ENCODE measurements at regions not wholly inside any gene's neighbourhood (a gene's known extent, or its start where the extent isn't known, plus 50 kb on each side); places are given as distances from the start of the nearest gene placed in this dataset.

GRCh38 chr6:86832686-86833085, 104.6 kb upstream of the HTR1E start:
- no peak overlapping the region for H3K4me2 ChIP-seq (ENCODE audit: low read length)
- no peak overlapping the region for H3K27ac ChIP-seq (ENCODE audit: low read depth, low read length, poor library complexity, severe bottlenecking)
- TF ChIP-seq EZH2phosphoT487 (IDR thresholded peaks at IDR 0.05; ENCODE audit: borderline replicate concordance, low read depth, low read length) (no peak), CTCF (conservative IDR thresholded peaks at IDR 0.05; ENCODE audit: low read length) (no peak)
- no peaks in the 10 kb centered on the region for H3K79me2 ChIP-seq (ENCODE audit: insufficient read depth, low read depth, low read length)
- no peaks in the 10 kb centered on the region for H4K20me1 ChIP-seq (ENCODE audit: insufficient read depth, low read length)
- H3K4me1 ChIP-seq (ENCODE audit: insufficient read depth, low read length, poor library complexity, severe bottlenecking) = no peaks in the 10 kb centered on the region
- DNase-seq (ENCODE audit: low spot score) = no peak
- no peak overlapping the region for H2AFZ ChIP-seq (ENCODE audit: low read length)
- H3K4me3 ChIP-seq (ENCODE audit: low read depth, low read length, poor library complexity, severe bottlenecking) = no peak overlapping the region
- POLR2A ChIA-PET = interaction anchor here (0.6 kb wide), 1 partner anchor 1140 kb away, joined by 3 read pairs; no protein-coding TSS in a partner anchor
- no peaks in the 10 kb centered on the region for H3K9me2 ChIP-seq (ENCODE audit: insufficient read depth, low read length)
- BruUV-seq (replicated peaks) = no TSS peak
- H3K36me3 ChIP-seq (ENCODE audit: insufficient read depth, low read length) = no peaks in the 10 kb centered on the region
- intact Hi-C loops (cut with micrococcal nuclease; ENCODE audit: unreplicated experiment) = no loop called here
- CTCF ChIA-PET (ENCODE audit: unreplicated experiment) = no interaction called here
- no peaks in the 10 kb centered on the region for H3K9me3 ChIP-seq (ENCODE audit: low read length)

GRCh38 chr6:86825436-86825835, 111.9 kb upstream of the HTR1E start:
- H2AFZ ChIP-seq (ENCODE audit: low read length) = no peak overlapping the region
- no peaks in the 10 kb centered on the region for H3K79me2 ChIP-seq (ENCODE audit: insufficient read depth, low read depth, low read length)
- no peak overlapping the region for H3K4me3 ChIP-seq (ENCODE audit: low read depth, low read length, poor library complexity, severe bottlenecking)
- no peaks in the 10 kb centered on the region for H4K20me1 ChIP-seq (ENCODE audit: insufficient read depth, low read length)
- intact Hi-C loops (cut with micrococcal nuclease; ENCODE audit: unreplicated experiment) = no loop called here
- H3K4me2 ChIP-seq (ENCODE audit: low read length) = no peak overlapping the region
- TF ChIP-seq CTCF (conservative IDR thresholded peaks at IDR 0.05; ENCODE audit: low read length) = no peak
- TF ChIP-seq EZH2phosphoT487 (IDR thresholded peaks at IDR 0.05; ENCODE audit: borderline replicate concordance, low read depth, low read length) = no peak
- no TSS peak for BruUV-seq (replicated peaks)
- no peak for DNase-seq (ENCODE audit: low spot score)
- POLR2A ChIA-PET = interaction anchor here (0.6 to 1.4 kb wide), 4 partner anchors 13 to 496 kb away, joined by 3 to 5 read pairs (median 4); no protein-coding TSS in a partner anchor
- no peak overlapping the region for H3K27ac ChIP-seq (ENCODE audit: low read depth, low read length, poor library complexity, severe bottlenecking)
- no peaks in the 10 kb centered on the region for H3K36me3 ChIP-seq (ENCODE audit: insufficient read depth, low read length)
- no peaks in the 10 kb centered on the region for H3K9me3 ChIP-seq (ENCODE audit: low read length)
- CTCF ChIA-PET (ENCODE audit: unreplicated experiment) = no interaction called here
- H3K4me1 ChIP-seq (ENCODE audit: insufficient read depth, low read length, poor library complexity, severe bottlenecking) = no peaks in the 10 kb centered on the region
- H3K9me2 ChIP-seq (ENCODE audit: insufficient read depth, low read length) = no peaks in the 10 kb centered on the region

GRCh38 chr6:86822747-86823146, 114.6 kb upstream of the HTR1E start:
- intact Hi-C loops (cut with micrococcal nuclease; ENCODE audit: unreplicated experiment) = no loop called here
- H3K4me1 ChIP-seq (ENCODE audit: insufficient read depth, low read length, poor library complexity, severe bottlenecking) = no peaks in the 10 kb centered on the region
- H3K79me2 ChIP-seq (ENCODE audit: insufficient read depth, low read depth, low read length) = no peaks in the 10 kb centered on the region
- no TSS peak for BruUV-seq (replicated peaks)
- ChIA-PET POLR2A (interaction anchor here (1.3 kb wide), 1 partner anchor 9 kb away, joined by 3 read pairs; no protein-coding TSS in a partner anchor), CTCF (ENCODE audit: unreplicated experiment) (no interaction called here)
- DNase-seq (ENCODE audit: low spot score) = no peak
- H3K9me2 ChIP-seq (ENCODE audit: insufficient read depth, low read length) = no peaks in the 10 kb centered on the region
- no peak overlapping the region for H3K4me2 ChIP-seq (ENCODE audit: low read length)
- no peaks in the 10 kb centered on the region for H3K9me3 ChIP-seq (ENCODE audit: low read length)
- TF ChIP-seq EZH2phosphoT487 (IDR thresholded peaks at IDR 0.05; ENCODE audit: borderline replicate concordance, low read depth, low read length) (no peak), CTCF (conservative IDR thresholded peaks at IDR 0.05; ENCODE audit: low read length) (no peak)
- H4K20me1 ChIP-seq (ENCODE audit: insufficient read depth, low read length) = no peaks in the 10 kb centered on the region
- H3K27ac ChIP-seq (ENCODE audit: low read depth, low read length, poor library complexity, severe bottlenecking) = no peak overlapping the region
- H3K4me3 ChIP-seq (ENCODE audit: low read depth, low read length, poor library complexity, severe bottlenecking) = no peak overlapping the region
- H2AFZ ChIP-seq (ENCODE audit: low read length) = no peak overlapping the region
- H3K36me3 ChIP-seq (ENCODE audit: insufficient read depth, low read length) = no peaks in the 10 kb centered on the region

Measured in OCI-LY7 (cell line).